Naive thymus-derived CD8-positive, alpha-beta T cell (primary cell): ENCODE measurements at regions not wholly inside any gene's neighbourhood (a gene's known extent, or its start where the extent isn't known, plus 50 kb on each side); places are given as distances from the start of the nearest gene placed in this dataset.

Source experiments
- ATAC-seq, 2 donors: fragments of 150-1000 bp; cut with Tn5 transposase in 1 of 2; sonication (Bioruptor Pico), chemical (Tn5 transposase) in 1 of 2; 1 replicate in 1 of 2; 2 replicates in 1 of 2; pipeline ENCODE4 v1.10.0; 2021; ENCODE audit warnings: mild to moderate bottlenecking in 2 of 2, moderate library complexity in 2 of 2
- POLR2A ChIA-PET: fragments of 350-600 bp; sonication (Branson Sonifier 250); formaldehyde crosslinking; loops from one replicate; lab custom pipeline; 2021; ENCODE audit warnings: antibody characterized with exemption; lab: Charles Lee
- DNase-seq, 10 donors: peaks; one replicate each; pipeline versions ENCODE4 v3.0.0 to v3.0.0-alpha.2; 2020 to 2022
- H3K27ac Mint-ChIP-seq, 10 donors: one replicate each; pipeline ENCODE4 v1.8.0; 2020 to 2022; ENCODE audit warnings: mild to moderate bottlenecking in 10 of 10, mixed read lengths in 10 of 10, moderate library complexity in 4 of 10, inconsistent platforms in 1 of 10
- H3K27me3 Mint-ChIP-seq, 5 donors: one replicate each; pipeline ENCODE4 v1.8.0; 2021 to 2022; ENCODE audit warnings: mixed read lengths in 5 of 5
- H3K36me3 Mint-ChIP-seq, 3 donors: one replicate each; pipeline ENCODE4 v1.8.0; 2020 to 2022; ENCODE audit warnings: mixed read lengths in 3 of 3, mild to moderate bottlenecking in 2 of 3, inconsistent platforms in 1 of 3
- H3K4me1 Mint-ChIP-seq, 4 donors: one replicate each; pipeline ENCODE4 v1.8.0; 2021 to 2022; ENCODE audit warnings: mixed read lengths in 4 of 4
- H3K4me3 Mint-ChIP-seq, 10 donors: one replicate each; pipeline ENCODE4 v1.8.0; 2020 to 2022; ENCODE audit warnings: mild to moderate bottlenecking in 10 of 10, mixed read lengths in 10 of 10, moderate library complexity in 6 of 10, inconsistent platforms in 1 of 10
- H3K9me3 Mint-ChIP-seq, 9 donors: one replicate each; pipeline ENCODE4 v1.8.0; 2020 to 2022; ENCODE audit warnings: mixed read lengths in 9 of 9, mild to moderate bottlenecking in 3 of 9, inconsistent platforms in 1 of 9, moderate library complexity in 1 of 9

DNA sequence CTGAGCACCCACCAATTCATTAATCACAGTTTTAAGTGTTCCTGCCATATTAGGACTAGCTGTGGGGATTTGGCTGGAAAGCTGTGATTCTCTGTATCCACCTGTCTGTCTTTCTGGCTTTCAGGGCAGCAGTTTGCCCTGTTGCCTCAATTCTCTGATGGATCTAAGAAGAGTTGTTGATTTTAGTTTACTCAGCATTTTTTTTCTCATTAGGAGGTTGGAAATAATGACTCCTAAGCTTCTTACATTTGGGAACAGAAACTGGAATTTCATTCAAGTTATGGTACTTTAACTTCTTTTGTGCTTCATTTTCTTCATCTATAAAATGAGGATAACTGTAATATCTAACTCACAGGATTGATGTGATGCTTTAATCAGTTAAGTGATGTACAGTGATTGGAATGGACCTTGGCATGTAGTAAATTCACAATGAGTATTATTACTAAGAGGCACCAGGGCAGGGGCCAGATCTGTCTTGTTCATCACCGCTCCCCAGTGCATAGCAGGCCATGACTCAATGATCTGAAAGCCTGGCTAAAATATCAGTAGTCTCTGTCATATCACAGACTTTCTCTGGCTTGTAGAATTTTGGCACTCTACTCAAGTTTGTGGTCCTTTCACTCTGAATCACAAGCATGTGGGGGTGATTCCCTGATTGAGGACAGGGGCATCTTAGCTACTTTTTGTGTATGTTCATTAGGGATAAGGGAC lies 51.4 kb upstream of the GREM2 start:
- ATAC-seq = no peak
- POLR2A ChIA-PET = interaction anchor here (0.7 kb wide), 1 partner anchor 450 kb away, joined by 3 read pairs; no protein-coding TSS in a partner anchor

More for the DNA sequence above, 51.4 kb upstream of the GREM2 start:
- H3K27me3 Mint-ChIP-seq = peaks cover 0 to 15% (median 0%) of the 10 kb centered on the region in 5 donors
- no peak for DNase-seq
- no peak overlapping the region for H3K4me3 Mint-ChIP-seq
- no peak overlapping the region for H3K27ac Mint-ChIP-seq
- H3K4me1 Mint-ChIP-seq = peaks cover 10 to 16% (median 14%) of the 10 kb centered on the region in 4 donors
- H3K9me3 Mint-ChIP-seq = peaks cover 0 to 9% (median 4%) of the 10 kb centered on the region in 9 donors
- H3K36me3 Mint-ChIP-seq = no peaks in the 10 kb centered on the region
